Erythroblast (primary cell): ENCODE measurements at regions not wholly inside any gene's neighbourhood (a gene's known extent, or its start where the extent isn't known, plus 50 kb on each side); places are given as distances from the start of the nearest gene placed in this dataset.

ENCODE experiments used
- GATA1 ChIP-seq: IDR thresholded peaks from 2 replicates; pipeline ENCODE4 v1.6.1; 2011; ENCODE audit warnings: low read depth, mild to moderate bottlenecking, control low read depth, low read length, moderate library complexity
- POLR2A ChIP-seq: IDR thresholded peaks from 2 replicates; pipeline ENCODE4 v1.6.1; 2011; ENCODE audit warnings: mild to moderate bottlenecking, low read length

DNA sequence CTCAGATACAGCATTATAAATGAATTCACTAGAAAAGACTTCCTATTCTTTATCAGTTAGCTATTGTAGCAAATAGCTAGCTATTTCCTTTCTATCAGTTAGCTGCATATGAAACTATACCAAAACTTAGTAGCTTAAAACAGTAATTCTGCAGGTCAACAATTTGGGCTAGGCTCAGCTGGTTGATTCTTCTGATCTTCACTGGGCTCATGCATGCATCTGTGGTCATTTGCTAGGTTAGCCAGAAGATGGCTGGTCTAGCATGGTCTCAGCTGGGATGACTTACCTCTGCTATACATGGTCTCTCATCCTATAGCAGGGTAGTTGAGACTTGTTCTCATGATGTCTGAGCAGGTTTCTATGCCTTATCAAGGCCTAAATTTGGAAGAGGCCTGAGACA is 147.4 kb downstream of the CENPC start:
- TF ChIP-seq POLR2A (no peak), GATA1 (no peak)
